Panc1 (cell line): ENCODE measurements at regions not wholly inside any gene's neighbourhood (a gene's known extent, or its start where the extent isn't known, plus 50 kb on each side); places are given as distances from the start of the nearest gene placed in this dataset.

Source experiments
- ATAC-seq: fragments of 200-7000 bp; cut with Tn5 transposase; 2 replicates; pipeline ENCODE4 v1.9.1; 2020; ENCODE audit warnings: mild to moderate bottlenecking, moderate library complexity
- BruUV-seq: library from RNA; stranded (reverse); fragments of 400-500 nt; replicated peaks from 2 replicates; lab custom pipeline; 2021; lab: Mats Ljungman, UMichigan
- CTCF ChIA-PET: fragments of 300-600 bp; sonication (Branson Sonifier 250); formaldehyde crosslinking; loops from one replicate; lab custom pipeline; 2022; ENCODE audit warnings: antibody characterized with exemption; lab: Charles Lee
- POLR2A ChIA-PET: fragments of 300-600 bp; sonication (Branson Sonifier 250); formaldehyde crosslinking; loops from one replicate; lab custom pipeline; 2022; ENCODE audit warnings: antibody characterized with exemption; lab: Charles Lee
- DNase-seq: peaks from one replicate; pipeline ENCODE4 v3.0.0-alpha.2; 2010; ENCODE audit warnings: low read depth, low spot score
- H3K27ac ChIP-seq: 2 replicates; pipeline ENCODE4 v1.5.1; 2011; ENCODE audit warnings: mild to moderate bottlenecking, low read length, inconsistent platforms
- H3K27me3 ChIP-seq: fragments of 200-500 bp; sonication (Bioruptor generic); 2 replicates; pipeline ENCODE4 v1.6.0; 2014; ENCODE audit warnings: low read length, inconsistent platforms; ENCODE audit not compliant: control insufficient read depth, insufficient read depth
- H3K36me3 ChIP-seq: fragments of 200-500 bp; sonication (Bioruptor generic); 2 replicates; pipeline ENCODE4 v1.5.1; 2014; ENCODE audit warnings: inconsistent platforms, mild to moderate bottlenecking, low read length, moderate library complexity; ENCODE audit not compliant: control insufficient read depth, insufficient read depth
- H3K4me1 ChIP-seq: 2 replicates; pipeline ENCODE4 v1.5.1; 2011; ENCODE audit warnings: inconsistent platforms, mild to moderate bottlenecking, low read length, moderate library complexity; ENCODE audit not compliant: control insufficient read depth, insufficient read depth
- H3K4me3 ChIP-seq, 2 experiments: 2 replicates each; pipeline ENCODE4 v1.5.1; 2011 to 2012; ENCODE audit warnings: low read depth in 2 of 2, low read length in 2 of 2, mild to moderate bottlenecking in 2 of 2, inconsistent platforms in 1 of 2, moderate library complexity in 1 of 2
- H3K9me3 ChIP-seq: fragments of 200-500 bp; sonication (Bioruptor generic); 2 replicates; pipeline ENCODE4 v1.5.1; 2014; ENCODE audit warnings: low read depth, mild to moderate bottlenecking, inconsistent platforms, low read length, moderate library complexity; ENCODE audit not compliant: control insufficient read depth, insufficient read depth
- POLR2AphosphoS5 ChIP-seq: IDR thresholded peaks from 2 replicates; pipeline ENCODE4 v1.6.1; 2012; ENCODE audit warnings: mild to moderate bottlenecking, low read depth, low read length, moderate library complexity
- SIN3A ChIP-seq: IDR thresholded peaks from 2 replicates; pipeline ENCODE4 v1.6.1; 2012; ENCODE audit warnings: low read depth, mild to moderate bottlenecking, low read length, moderate library complexity, borderline replicate concordance; ENCODE audit not compliant: insufficient read depth
- TCF7L2 ChIP-seq: IDR thresholded peaks from 2 replicates; pipeline ENCODE4 v1.6.1; 2011; ENCODE audit warnings: mild to moderate bottlenecking, low read depth, low read length, inconsistent platforms
- in situ Hi-C: cut with HindIII; loops from 2 replicates; pipeline ENCODE4 v1.10.0; 2016; ENCODE audit warnings: low sequenced_read_pairs, low pct_unique_long_range_greater_than_20kb
- intact Hi-C: fragments of 100-400 bp; cut with micrococcal nuclease; formaldehyde crosslinking; loops from one replicate; pipeline ENCODE4 v1.10.0; 2022; ENCODE audit not compliant: unreplicated experiment
- TF ChIP-seq, protein P1 (sequence below), 2 experiments: IDR thresholded peaks; 2 replicates each; pipeline ENCODE4 v1.6.1; 2011 to 2012; ENCODE audit warnings: low read depth in 2 of 2, control low read depth in 1 of 2, low read length in 1 of 2, mild to moderate bottlenecking in 1 of 2, moderate library complexity in 1 of 2; ENCODE audit not compliant: insufficient read depth in 1 of 2
- TF ChIP-seq, protein P2 (sequence below): fragments of 450-650 bp; IDR thresholded peaks from 2 replicates; pipeline ENCODE4 v1.5.1; 2017; ENCODE audit warnings: mild to moderate bottlenecking

DNA sequence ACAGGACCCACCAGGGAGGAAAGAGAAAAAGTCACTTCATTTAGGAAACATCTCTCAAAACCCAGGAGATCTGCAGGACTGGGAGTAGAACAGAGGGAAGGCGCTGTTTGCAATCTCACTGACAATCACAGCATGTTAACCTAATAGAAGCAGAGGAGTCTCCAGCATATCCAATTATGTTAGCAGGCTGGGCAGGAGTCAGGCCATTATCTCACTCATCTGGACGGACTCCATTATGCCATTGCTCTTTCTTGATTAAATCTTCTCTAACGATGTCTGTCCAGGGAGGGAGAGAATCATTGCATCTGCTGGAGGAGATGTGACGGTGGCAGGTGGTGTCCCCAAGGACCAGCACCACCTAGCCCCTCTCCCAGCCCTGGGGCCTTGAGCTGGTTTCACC, 203.8 kb upstream of the SFSWAP start:
- in situ Hi-C loops: no loop called here
- Histone ChIP-seq H3K9me3 (no peaks in the 10 kb centered on the region), H3K27me3 (peaks cover 4% of the 10 kb centered on the region), H3K36me3 (no peaks in the 10 kb centered on the region), H3K27ac (no peak overlapping the region), H3K4me1 (no peaks in the 10 kb centered on the region), H3K4me3 (no peak overlapping the region)
- CTCF ChIA-PET: no interaction called here
- intact Hi-C loops: no loop called here
- no peak for DNase-seq
- POLR2A ChIA-PET: no interaction called here
- TF ChIP-seq TCF7L2 (no peak), POLR2AphosphoS5 (no peak), SIN3A (no peak)
- TF ChIP-seq, protein P1, sequence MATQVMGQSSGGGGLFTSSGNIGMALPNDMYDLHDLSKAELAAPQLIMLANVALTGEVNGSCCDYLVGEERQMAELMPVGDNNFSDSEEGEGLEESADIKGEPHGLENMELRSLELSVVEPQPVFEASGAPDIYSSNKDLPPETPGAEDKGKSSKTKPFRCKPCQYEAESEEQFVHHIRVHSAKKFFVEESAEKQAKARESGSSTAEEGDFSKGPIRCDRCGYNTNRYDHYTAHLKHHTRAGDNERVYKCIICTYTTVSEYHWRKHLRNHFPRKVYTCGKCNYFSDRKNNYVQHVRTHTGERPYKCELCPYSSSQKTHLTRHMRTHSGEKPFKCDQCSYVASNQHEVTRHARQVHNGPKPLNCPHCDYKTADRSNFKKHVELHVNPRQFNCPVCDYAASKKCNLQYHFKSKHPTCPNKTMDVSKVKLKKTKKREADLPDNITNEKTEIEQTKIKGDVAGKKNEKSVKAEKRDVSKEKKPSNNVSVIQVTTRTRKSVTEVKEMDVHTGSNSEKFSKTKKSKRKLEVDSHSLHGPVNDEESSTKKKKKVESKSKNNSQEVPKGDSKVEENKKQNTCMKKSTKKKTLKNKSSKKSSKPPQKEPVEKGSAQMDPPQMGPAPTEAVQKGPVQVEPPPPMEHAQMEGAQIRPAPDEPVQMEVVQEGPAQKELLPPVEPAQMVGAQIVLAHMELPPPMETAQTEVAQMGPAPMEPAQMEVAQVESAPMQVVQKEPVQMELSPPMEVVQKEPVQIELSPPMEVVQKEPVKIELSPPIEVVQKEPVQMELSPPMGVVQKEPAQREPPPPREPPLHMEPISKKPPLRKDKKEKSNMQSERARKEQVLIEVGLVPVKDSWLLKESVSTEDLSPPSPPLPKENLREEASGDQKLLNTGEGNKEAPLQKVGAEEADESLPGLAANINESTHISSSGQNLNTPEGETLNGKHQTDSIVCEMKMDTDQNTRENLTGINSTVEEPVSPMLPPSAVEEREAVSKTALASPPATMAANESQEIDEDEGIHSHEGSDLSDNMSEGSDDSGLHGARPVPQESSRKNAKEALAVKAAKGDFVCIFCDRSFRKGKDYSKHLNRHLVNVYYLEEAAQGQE (IDR thresholded peaks at IDR 0.05; ENCODE audit: insufficient read depth in 1 of 2, low read depth in 2 of 2, low read length in 1 of 2): no peak
- TF ChIP-seq, protein P2, sequence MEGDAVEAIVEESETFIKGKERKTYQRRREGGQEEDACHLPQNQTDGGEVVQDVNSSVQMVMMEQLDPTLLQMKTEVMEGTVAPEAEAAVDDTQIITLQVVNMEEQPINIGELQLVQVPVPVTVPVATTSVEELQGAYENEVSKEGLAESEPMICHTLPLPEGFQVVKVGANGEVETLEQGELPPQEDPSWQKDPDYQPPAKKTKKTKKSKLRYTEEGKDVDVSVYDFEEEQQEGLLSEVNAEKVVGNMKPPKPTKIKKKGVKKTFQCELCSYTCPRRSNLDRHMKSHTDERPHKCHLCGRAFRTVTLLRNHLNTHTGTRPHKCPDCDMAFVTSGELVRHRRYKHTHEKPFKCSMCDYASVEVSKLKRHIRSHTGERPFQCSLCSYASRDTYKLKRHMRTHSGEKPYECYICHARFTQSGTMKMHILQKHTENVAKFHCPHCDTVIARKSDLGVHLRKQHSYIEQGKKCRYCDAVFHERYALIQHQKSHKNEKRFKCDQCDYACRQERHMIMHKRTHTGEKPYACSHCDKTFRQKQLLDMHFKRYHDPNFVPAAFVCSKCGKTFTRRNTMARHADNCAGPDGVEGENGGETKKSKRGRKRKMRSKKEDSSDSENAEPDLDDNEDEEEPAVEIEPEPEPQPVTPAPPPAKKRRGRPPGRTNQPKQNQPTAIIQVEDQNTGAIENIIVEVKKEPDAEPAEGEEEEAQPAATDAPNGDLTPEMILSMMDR: no peak
- ATAC-seq: no peak
- BruUV-seq: no TSS peak

DNA sequence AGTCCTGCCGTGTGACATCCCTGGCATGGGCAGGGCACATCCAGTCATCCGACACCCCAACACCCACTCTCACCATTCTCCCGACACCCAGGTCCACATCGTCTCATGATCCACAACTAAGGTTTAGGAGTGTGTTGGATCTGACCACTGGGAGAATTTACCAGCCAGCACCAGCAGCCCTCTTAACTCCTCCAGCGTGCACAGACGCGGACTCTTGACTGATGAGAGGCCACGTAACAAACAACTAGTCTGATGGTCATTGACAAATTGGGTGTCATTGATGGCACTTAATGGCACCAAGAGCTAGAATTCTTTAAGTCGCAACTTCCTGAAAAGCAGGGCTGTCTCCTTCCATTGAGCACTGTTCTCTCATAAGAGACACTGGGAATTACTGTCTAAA, 203.0 kb upstream of the SFSWAP start:
- no peaks in the 10 kb centered on the region for H3K4me1 ChIP-seq
- DNase-seq (no peak), ATAC-seq (no peak)
- no peak overlapping the region for H3K27ac ChIP-seq
- intact Hi-C loops: no loop called here
- no peaks in the 10 kb centered on the region for H3K36me3 ChIP-seq
- ChIA-PET CTCF (no interaction called here), POLR2A (no interaction called here)
- no peak overlapping the region for H3K4me3 ChIP-seq
- BruUV-seq: no TSS peak
- TF ChIP-seq TCF7L2 (no peak), SIN3A (no peak), POLR2AphosphoS5 (no peak)
- TF ChIP-seq, protein P1 (IDR thresholded peaks at IDR 0.05; ENCODE audit: insufficient read depth in 1 of 2, low read depth in 2 of 2, low read length in 1 of 2): no peak
- TF ChIP-seq, protein P2: no peak
- peaks cover 4% of the 10 kb centered on the region for H3K27me3 ChIP-seq
- in situ Hi-C loops: no loop called here
- H3K9me3 ChIP-seq: no peaks in the 10 kb centered on the region
